Inflammatory macrophage (primary cell): ENCODE measurements at regions not wholly inside any gene's neighbourhood (a gene's known extent, or its start where the extent isn't known, plus 50 kb on each side); places are given as distances from the start of the nearest gene placed in this dataset.
"Not testable (repeated sequence)": the region's sequence is repeated elsewhere in the genome, so short reads cannot be mapped to it uniquely, and the experiment has no call there.

ENCODE experiments used
- DNase-seq, 2 donors: peaks; one replicate each; pipeline ENCODE4 v3.0.0-alpha.2; 2020 to 2022

DNA sequence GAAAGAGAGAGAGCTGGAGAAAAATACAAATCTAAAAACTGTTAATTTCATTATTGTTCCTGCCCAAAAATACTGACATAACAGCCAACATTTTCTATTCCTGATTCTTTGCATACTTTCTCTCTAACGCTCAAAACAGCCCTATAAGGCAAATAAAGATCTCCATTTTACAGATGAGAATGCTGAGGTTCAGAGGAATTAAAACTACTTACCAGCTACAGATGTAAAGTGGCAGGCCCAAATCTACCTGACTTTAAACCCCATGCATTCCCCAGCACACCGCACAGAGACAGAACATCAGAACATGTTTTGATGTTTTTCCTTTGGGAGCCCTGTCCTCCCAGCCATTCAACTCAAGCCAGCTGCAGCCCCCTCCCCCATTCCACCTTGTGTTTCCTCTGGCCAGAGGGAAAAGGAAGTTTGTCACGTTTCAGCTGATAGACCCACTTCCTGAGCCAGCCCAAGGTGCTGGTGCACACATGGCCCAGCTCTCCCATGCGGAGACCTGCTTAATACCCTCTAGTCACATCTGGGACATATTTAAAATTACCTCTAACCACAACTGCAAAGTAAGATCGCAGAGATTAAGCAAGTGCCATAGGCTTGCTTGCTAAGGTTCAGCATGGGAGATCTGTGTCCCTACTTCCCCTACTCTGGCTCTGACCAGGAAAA lies 133.1 kb upstream of the NFIA start:
- no peak for DNase-seq

DNA sequence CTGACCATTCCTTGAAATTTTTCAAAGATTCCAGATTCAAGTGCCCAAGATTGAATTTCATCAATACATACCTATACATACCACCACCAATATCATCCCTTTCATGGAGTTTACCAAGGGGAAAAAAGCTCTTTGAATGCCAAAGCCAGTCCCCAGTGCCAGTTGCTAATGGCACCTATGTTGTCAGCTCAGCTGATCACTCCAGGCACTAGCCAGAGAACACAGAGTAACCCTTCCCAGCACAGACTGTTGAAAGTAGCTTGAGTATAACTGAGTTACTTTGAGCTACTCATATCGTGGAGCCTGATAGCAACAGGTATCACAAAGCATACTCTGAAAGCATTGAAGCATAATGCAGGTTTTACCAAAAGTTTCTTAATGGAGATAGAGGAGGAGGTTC lies 133.9 kb upstream of the NFIA start:
- DNase-seq = no peak

DNA sequence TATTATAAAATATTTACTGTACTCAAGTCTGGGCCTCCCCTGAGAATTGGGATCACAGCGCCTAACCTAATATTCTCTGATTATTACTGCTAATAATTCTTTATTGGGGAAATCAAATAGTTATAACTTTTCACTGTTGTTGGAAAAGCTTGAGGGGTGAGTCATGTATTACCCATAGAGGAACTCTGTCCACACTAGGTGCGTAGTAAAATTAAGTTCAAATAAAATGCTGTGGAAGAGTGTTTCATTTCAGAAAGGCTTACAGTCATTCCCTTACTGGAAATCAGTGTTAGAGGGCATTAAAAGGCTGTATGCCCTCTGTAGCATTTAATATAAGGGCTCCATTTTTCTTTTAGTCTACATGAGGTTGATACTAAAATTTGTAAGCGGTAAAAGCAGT lies 135.0 kb upstream of the NFIA start:
- DNase-seq = no peak

DNA sequence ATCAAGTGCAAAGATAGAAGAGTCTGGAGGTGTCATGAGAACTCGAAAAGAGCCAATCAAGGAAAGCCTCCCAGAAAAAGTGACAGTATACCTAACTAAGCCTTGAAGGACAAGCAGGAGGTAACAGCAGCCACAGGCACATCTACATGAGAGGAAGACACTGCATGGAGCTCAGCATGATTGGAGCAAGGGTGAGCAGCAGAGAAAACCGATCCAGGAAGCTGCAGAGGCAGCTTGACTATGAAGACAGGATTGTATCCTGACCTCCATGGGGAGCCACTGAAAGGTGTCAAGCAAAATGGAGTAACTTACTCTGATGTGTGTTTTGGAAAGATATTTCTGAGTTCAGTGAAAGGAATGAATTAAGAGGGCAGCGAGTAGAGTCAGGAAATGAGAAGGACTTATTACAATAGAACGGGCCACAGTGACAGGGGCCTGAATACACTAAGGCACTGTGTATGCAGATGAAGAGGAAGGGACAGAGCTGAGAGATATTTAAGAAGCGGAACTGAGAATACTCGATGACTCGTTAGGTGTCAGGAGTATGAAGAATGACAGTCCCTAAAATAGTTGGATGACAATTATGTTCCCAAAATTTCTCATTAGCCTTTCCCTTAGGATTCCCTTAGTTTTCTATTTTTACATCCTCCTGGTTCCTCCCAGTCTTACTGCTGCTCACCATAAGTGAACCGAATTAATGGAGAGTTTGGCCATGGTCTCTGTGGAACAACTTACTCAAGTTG lies 139.3 kb upstream of the NFIA start:
- peak; percentile 46 to 48 for DNase-seq

DNA sequence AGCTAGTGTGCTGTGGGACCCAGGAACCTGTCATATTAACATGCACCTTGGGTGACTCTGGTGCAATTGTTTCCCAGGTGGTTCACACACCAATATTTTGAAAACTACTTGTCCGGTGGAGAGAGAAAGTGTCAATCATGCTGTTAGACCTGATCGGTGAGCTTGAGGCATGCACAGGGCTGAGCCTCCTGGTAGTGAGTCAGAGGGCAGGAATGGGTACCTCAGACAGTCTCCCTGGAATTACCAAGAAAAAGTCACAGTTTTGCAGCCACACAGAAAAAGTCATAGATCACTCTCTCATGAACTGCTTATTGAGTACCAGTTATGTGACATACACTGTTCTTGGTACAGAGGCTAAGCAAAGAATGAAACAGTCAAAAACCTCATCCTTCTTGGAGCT lies 140.1 kb upstream of the NFIA start:
- no peak for DNase-seq

DNA sequence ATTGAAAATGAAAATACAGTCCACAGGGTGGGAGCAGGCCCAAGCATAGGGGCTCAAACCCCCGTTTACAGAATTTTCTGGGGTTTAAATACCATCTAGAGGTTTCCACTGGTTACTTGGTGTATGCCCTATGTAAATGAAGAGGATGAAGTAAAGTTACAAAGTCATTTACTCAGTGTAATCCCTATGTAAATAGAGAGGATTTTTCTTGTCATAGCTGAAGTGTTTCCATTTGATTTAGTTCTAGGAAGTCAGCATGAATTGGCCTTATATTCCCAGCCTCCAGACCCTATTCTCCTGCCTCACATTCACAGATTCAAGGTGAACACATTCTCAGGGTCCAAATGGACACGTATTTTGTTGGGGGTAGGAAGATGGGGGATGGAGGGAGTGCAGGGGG lies 141.7 kb upstream of the NFIA start:
- DNase-seq = not testable (repeated sequence)

DNA sequence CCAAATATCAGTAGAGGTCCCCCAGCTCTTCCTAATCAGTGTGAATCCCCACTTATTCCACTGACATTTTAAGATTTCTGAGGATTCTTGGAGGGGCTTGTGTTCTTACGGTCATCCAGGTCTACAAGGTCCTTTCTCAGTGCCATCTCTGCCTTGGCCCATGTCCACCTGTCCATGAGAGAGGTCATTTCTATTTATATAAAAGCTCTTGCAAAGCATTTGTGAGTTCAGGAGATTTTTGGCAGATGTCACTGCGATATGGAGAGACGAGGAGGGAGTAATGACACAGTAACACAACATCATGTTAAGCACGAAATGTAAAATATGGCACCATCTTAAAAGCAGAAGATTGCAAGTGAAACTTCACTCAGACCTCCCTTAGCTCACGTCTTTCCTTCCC lies 144.6 kb upstream of the NFIA start:
- no peak for DNase-seq

DNA sequence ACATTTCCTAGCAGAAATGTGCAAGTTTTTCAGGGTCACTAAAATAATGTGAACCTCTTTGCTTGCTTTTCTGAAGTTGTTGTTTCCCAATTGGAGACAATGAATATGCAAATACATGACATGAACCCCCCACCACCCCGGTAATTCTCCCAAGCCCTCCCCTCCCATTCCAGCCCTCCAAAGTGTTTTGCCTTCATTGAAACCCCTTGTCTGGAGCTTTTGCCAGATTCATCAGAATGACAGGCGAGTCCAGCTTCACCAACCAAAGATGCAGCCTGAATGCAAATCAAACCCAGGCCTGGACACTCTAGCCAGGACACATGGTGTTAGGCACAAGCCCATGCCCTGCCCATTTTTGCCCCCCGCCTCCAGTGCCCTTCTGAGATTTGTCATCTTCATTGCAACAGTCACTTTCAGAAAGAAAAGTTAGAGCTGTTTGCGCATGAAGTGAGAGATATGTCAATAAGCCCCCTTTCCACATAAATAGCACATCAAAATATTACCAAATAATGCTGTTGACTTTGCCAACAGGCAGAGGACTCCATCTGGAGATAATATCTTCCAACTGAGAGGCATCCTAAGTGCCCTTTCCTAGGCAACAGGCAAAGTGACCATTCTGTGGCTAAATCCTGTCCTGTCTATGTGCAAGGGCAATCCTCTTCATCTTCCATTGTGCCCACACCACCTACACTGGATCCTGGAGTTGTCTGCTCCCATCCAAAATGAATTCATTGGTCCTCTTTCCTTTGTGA lies 145.6 kb upstream of the NFIA start:
- no peak for DNase-seq

DNA sequence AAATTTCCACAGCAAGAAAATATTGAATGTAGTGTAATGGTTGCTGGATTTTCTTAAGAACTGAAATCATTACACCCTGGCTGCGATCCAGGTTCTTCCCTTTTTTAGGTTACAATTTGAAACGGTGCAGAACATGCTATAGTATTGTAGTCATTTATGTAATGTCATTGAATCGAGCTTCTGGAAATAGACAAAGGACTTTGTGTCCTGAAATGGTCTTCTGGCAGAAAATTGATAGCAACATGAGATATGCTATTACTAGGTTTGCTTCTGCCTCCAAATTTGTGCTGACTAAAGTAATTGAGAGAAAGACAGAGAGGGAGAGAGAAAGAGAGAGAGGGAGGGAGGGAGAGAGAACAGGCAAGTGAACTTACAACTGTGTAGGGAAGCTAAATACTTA lies 146.2 kb upstream of the NFIA start:
- DNase-seq = no peak

DNA sequence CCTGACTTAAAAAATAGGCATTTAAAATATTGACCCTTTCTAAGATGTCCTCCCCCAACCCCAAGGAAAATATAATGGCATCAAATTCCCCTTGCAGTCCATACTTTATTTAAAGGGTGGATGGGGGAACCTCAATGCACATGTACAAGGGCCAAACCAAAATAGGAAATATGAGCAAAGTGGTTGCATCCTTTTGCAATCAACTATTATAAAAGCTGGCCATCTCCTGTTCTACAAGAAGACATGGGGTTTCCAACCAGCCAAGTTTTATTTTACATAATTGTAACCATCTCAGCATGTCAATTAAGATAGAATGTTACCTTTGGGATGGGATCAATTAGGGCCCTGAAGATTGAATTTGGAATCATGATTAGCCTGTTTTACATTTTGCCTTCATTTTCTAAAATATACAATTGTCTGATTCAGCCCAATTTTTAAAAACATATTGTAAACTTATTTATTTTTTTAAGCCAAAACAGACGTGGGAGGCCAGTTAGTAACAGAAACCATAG lies 146.7 kb upstream of the NFIA start:
- DNase-seq = no peak

DNA sequence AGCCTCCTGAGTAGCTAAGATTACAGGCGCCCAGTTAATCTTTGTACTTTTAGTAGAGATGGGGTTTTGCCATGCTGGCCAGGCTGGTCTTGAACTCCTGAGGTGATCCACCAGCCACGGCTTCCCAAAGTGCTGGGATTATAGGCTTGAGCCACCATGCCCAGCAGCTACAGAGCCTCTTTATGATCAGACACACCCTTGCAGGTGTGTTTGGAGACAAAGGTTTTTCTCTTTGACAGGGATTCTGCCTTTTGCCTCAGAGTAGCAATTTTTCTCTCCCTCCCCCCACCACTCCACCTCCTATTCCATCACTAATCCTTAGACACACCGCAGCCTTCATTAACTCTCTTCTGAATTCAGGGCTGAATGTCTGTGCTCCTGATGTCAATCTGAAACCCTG lies 152.2 kb upstream of the NFIA start:
- DNase-seq = no peak

DNA sequence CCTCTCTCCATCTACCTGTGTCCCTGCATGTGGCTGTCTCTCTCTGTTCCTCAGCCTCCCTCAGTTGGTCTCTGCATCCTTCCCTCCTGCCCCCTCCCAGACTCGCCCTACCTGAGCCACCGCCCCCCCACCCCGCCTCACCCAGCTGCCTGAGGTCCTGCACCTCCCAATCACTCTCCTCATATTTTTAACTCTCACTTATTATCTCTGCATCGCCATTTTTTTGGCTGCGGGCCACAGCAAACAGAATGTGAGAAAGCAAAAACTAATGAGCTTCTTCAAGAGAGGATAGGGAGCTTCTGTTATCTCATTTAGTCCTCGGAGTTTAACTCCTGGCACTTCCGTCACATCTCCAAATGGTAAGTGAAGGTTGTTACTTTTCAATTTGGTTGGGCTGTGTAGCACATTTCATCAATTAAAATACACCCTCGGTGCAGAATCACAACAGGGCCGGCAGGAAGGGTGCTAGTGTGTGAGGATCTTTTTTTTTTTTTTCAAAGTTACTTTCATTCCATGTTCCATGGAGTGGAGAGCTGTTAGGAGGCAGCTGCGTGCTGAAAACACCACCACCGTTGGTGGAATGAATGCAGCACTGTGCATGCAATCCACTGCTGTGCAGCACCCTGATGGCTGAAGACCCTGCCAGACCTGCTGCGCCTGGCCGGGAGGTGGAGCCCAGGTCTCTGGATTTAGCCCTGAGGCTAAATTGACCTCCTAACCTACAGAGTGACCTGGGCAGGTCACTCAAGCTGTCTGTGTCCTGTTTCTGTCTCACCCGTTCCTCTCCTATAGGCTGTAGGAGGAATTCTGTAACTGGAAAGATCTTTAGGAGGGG lies 157.2 kb upstream of the NFIA start:
- no peak for DNase-seq

DNA sequence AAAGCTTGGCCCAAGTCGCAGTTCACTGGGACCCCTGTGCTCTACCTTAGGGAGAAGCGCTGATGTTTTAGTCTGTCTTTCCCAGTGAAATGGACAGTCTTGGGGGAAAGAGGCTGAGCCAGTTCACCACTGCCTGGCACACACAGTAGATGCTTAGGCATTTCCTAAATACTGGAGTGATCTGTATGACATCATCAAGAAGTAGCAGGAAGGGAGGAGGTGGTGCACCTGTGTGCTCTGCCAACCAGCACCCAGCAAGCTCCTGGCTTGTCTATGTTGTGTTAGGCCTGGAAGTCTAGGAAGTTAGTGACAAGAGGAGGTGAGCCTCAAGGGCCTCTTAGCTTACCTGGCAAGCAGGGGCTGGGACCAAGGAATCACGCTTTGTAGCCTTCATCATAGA lies 158.2 kb upstream of the NFIA start:
- DNase-seq = no peak

DNA sequence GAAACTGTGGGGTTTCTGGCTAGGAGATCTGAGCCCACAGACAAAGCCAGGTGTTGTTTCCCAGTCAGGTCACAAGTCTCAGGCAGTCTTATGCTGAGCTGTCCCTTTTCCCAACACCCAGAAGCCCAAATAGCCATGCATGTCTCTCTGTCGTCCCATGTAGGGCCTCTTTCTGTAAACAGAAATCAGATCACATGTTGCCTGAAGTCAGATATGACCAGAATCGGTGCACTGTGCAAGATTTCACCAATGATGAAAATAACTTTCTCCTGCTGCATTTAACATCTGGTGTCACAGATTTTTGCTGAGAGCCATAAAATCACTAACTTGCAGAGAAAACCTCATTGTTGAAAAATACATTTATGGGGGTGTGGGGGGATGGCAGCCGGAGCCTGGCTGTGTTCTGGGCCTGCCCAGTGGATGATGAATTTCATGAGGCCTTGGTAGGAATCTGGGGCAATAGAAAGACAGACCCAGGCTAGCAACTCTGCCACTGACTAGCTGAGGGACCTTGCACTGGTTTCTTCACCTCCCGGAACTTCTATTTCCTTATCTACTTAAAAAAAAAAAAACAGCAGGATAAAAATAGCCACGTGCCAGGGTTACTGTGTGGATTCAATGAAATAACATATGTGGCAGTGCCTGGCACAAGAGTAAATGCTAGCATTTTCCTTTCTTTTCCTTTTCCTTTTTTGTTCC lies 158.8 kb upstream of the NFIA start:
- DNase-seq = no peak

DNA sequence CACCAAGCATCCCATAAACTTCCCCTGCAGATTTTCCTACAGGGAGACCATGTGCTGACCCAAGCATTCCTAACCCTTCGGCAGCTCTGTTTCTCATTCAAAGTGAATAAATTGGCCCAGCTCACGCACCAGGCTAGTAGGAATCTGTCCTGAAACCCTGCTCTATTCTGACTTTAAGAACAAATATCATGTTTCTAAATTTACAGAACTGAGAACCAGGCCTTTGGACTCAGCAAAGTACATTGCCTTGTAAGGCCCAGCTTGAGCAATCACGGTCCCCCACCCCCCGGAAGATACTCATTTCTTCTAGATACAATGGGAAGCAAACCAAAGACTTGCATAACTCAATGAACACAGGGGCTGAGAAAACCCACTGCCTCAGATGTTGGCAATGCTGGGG lies 160.1 kb upstream of the NFIA start:
- DNase-seq = peak; percentile 43 to 52

DNA sequence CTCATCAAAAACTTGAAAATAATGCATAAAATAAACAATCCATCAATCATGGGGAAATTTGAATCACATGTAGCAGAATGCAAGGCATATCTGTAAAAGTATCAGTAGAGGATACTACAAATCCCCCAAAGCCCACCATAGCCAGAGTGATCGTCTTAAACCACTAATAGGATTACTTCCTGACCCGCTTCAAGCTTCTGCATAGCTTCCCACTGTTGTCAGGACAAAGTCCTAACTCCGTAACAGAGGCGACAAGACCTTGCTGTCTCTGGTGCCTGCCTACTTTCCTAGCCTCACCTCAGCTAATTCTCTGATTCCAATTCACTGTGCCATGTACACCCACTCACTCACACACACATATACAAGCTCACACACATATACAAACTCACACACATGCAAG lies 161.2 kb upstream of the NFIA start:
- no peak for DNase-seq

DNA sequence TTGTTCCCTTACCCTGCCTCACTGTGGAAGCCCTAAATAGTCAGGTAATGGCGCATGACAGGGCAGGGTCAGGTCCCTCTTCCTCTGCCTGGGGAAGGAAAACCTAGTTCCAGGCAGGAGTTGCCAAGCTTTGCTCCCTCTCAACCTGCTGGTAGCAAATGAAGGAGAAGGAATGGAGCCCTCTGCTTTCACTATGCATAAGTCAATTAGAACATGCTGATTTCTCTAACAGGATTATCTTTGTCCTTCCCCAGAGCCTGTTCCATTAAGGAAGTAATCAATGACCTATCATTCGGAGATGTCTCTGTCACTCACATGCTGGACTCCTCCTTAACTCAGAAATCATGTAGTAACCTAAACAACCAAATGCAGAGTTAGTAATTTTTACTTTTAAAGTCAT lies 161.8 kb upstream of the NFIA start:
- no peak for DNase-seq

DNA sequence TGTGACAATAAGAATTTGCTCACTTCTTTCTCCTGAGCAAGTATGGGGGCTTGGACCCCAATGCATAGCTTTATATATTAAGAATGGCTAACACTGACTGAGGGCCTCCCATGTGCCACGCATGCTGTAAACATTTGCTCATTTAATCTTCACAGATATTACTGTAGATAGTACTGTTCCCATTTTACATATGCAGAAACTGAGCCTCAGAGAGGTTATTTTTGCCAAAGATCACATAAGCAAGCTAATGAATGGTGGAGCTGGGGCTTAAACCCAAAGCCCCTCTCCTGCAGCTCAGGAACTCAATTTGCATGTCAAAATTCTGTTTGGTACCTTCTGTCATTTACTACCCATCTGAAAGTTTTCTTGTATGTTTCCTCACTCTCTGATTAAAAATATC lies 163.5 kb upstream of the NFIA start:
- DNase-seq = no peak

DNA sequence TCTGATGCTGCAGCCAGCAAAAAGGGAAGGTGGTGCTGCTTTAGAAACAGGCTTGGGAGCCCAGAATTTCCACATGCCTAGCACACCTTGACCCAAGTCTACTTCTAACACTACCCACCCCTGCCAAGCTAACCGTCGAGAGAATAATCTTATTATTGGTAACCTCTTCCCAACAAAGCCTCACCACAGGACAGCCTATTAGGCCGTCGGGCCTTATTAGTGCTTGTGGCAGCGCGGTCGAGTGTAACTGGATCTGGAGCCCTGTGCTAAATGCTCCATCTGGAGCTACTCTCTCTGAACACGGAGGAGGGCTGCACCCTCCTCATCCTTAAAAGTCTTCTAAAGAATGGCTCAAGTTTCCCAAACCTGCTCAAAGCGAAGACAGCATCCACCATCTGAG lies 165.5 kb upstream of the NFIA start:
- DNase-seq = no peak

DNA sequence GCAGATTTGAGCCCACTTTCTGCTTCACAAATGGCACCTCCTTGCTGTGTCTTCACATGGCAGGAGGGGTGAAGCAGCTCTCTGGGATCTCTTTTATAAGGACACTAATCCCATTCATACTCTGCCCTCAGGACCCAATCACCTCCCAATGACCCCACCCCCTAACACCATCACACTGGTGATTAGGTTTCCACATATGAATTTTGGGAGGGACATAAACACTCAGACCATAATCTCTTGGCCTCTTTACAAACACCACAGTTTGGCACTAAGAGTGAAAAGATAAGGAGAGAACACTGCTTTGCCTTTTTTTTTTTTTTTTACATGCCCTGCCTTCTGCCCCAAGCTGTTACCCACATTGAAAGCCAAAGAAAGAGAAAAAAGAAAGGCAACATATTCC lies 166.2 kb upstream of the NFIA start:
- DNase-seq = no peak

DNA sequence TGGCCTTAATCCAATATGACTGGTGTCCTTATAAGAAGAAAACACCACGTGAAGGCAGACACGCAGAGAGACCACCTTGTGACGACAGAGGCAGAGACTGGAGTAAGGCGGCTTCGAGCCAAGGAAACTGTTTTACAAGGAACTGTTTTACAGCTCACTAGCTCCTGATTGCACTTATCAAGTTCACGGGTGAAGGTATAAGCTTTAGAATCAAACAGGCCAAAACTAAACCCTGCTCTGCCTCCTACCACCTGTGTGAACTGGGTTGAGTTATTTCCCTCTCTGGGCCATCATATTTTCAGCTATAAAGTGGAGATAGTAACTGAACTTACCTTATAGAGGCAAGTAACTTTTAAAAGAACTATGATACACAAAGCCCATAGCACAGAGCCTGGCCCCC lies 166.9 kb upstream of the NFIA start:
- DNase-seq = no peak

DNA sequence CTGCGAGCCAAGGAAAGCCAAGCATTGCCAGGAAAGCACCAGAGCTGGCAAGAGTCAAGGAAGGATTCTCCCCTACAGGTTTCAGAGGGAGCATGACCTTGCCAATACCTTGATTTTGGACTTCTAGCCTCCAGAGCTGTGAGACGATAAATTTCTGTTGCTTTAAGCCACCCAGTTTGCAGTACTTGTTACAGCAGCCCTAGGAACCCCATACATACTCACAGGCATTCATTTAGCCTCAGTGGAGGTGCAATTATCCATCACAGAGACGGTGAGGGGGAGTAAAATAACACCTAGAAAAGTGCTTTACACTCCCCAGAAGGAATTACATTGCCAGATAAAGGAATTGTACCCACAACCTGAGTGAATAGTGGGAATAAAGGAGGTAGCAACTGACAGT lies 167.4 kb upstream of the NFIA start:
- DNase-seq = no peak
